ENCODE measurements at regions not wholly inside any gene's neighbourhood (a gene's known extent, or its start where the extent isn't known, plus 50 kb on each side); places are given as distances from the start of the nearest gene placed in this dataset.

GRCh38 chr21:28464988-28465387, 527.7 kb downstream of the LTN1 start:
- DNase-seq = no peak
- intact Hi-C loops (cut with DNase I, micrococcal nuclease) = no loop called here
- Histone ChIP-seq H3K4me3 (no peak overlapping the region), H3K4me1 (ENCODE audit: low read depth) (no peaks in the 10 kb centered on the region), H3K9me3 (no peaks in the 10 kb centered on the region), H3K36me3 (ENCODE audit: low read depth) (no peaks in the 10 kb centered on the region)
- ATAC-seq = no peak
- no peak for TF ChIP-seq CTCF (IDR thresholded peaks at IDR 0.05)

DNA sequence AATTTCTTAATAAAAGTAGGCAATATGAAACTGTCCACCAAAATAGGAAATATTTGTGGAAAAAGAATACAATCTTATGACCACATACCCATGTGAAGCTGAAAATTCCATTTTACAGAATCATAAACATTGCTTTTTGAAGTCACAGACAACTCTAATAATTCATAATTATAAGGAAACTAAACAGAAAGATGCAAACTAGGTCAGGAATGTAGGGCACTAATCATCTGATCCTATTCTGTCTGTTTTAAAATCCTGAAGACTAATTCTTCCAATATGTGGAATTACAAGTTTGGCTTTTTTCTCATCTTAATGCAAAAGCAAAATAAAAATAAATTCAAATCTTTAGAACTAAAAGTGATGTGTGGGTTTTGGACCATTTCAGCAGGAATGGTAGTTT, 528.6 kb downstream of the LTN1 start:
- H3K36me3 ChIP-seq (ENCODE audit: low read depth) = no peaks in the 10 kb centered on the region
- no peak for TF ChIP-seq CTCF (IDR thresholded peaks at IDR 0.05)
- no peaks in the 10 kb centered on the region for H3K4me1 ChIP-seq (ENCODE audit: low read depth)
- no peak for ATAC-seq
- intact Hi-C loops (cut with DNase I, micrococcal nuclease) = no loop called here
- no peak for DNase-seq
- H3K4me3 ChIP-seq = no peak overlapping the region
- no peaks in the 10 kb centered on the region for H3K9me3 ChIP-seq

GRCh38 chr21:28459193-28459592, 533.5 kb downstream of the LTN1 start:
- intact Hi-C loops (cut with DNase I, micrococcal nuclease) = no loop called here
- Histone ChIP-seq H3K36me3 (ENCODE audit: low read depth) (no peaks in the 10 kb centered on the region), H3K4me3 (no peak overlapping the region), H3K4me1 (ENCODE audit: low read depth) (no peaks in the 10 kb centered on the region), H3K9me3 (no peaks in the 10 kb centered on the region)
- no peak for DNase-seq
- ATAC-seq = no peak
- no peak for TF ChIP-seq CTCF (IDR thresholded peaks at IDR 0.05)

DNA sequence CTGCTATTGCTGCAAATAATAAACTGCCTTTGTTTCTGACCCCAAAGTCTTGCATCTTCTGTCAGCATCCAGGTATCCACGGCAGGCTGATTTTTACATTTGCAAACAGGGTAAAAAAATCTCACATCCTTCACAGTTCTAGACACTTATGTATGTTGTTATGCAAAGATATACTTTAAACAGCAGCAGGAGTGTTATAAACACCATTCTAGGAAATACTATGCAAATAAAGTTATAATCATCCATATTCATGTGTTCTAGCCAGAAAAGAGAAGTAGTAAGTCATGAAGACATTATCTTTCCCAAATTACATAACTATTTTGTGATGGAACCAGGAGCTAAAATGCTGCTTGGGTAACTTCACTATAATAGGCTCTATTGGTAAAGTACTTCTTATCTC, 534.2 kb downstream of the LTN1 start:
- intact Hi-C loops (cut with DNase I, micrococcal nuclease) = no loop called here
- H3K9me3 ChIP-seq = no peaks in the 10 kb centered on the region
- no peaks in the 10 kb centered on the region for H3K4me1 ChIP-seq (ENCODE audit: low read depth)
- H3K36me3 ChIP-seq (ENCODE audit: low read depth) = no peaks in the 10 kb centered on the region
- ATAC-seq (no peak), DNase-seq (no peak)
- no peak for TF ChIP-seq CTCF (IDR thresholded peaks at IDR 0.05)
- no peak overlapping the region for H3K4me3 ChIP-seq

DNA sequence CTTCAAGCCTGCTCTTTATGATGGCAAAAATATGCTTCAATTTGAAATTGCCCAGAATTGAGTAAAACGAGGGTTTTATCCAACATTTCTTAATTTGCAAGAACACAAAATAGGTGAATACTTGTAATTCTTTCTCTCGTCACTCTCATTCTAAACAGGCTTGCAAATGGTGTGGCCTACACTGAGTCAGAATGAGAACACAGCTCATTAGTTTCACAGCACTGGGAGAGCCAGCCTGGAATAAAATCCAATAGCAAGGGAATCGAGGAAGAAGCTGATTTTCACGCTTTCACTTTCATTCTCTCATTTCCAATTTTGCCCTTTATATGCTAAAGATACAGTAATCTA, 537.5 kb downstream of the LTN1 start:
- TF ChIP-seq CTCF (IDR thresholded peaks at IDR 0.05) = no peak
- Histone ChIP-seq H3K4me1 (ENCODE audit: low read depth) (no peaks in the 10 kb centered on the region), H3K4me3 (no peak overlapping the region), H3K36me3 (ENCODE audit: low read depth) (no peaks in the 10 kb centered on the region), H3K9me3 (no peaks in the 10 kb centered on the region)
- intact Hi-C loops (cut with DNase I, micrococcal nuclease) = no loop called here
- ATAC-seq (no peak), DNase-seq (no peak)

DNA sequence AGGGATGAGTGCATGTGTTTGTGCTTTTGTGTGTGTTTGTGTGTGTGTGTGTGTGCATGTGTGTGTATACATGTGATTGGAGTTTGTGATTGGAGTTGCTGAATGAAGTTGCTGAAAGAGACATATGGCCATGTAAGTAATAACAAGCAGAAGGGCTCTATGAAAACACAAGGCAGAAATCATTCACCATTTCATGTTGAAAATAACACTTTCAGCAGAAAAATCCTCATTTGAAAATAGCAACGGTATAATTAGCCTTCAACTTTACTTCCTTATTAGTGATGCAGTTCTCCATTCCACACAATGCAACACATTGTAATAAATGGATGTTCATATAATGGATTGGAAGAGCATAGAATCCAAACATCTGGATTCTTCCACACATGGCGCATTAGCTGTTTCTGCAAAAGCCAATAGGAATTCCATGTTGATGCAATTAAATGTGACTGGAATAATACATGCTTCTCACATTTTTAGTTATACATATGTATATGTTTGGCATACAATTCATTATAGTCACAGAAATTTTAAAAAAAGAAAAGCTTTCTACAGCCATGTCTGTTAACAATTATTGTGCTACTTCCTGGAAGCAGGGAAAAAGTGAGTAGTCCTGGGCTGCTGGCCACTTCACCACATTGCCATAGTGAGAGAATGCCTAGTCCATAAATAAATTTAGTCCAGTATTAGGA, 538.0 kb downstream of the LTN1 start:
- Histone ChIP-seq H3K36me3 (ENCODE audit: low read depth) (no peaks in the 10 kb centered on the region), H3K4me3 (no peak overlapping the region), H3K9me3 (no peaks in the 10 kb centered on the region), H3K4me1 (ENCODE audit: low read depth) (no peaks in the 10 kb centered on the region)
- intact Hi-C loops (cut with DNase I, micrococcal nuclease) = no loop called here
- ATAC-seq (no peak), DNase-seq (no peak)
- TF ChIP-seq CTCF (IDR thresholded peaks at IDR 0.05) = no peak
